ENCODE measurements at regions not wholly inside any gene's neighbourhood (a gene's known extent, or its start where the extent isn't known, plus 50 kb on each side); places are given as distances from the start of the nearest gene placed in this dataset.

DNA sequence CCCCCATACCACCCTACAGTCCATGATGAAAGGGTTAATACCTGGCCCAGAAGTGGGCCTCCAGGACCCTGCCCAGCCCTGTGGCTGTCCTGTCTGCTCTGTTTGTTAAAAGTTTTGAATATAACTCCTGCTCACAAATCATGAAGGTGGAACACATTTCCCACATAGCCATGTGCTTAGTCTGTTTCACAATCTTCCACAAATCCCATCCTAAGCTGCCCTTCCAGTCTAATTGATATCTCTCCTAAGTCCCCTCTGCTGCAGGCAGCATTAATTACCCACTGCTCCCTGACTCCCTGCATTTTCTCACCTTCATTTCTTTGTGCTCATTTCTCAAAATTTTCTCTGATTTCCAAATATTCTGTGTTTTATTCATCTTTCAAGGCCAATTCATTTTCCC is 142.6 kb downstream of the AASDH start:
- TF ChIP-seq TAF1 (IDR thresholded peaks at IDR 0.05; ENCODE audit: borderline replicate concordance, insufficient read depth, low read length) (no peak), POLR2AphosphoS5 (IDR thresholded peaks at IDR 0.05; ENCODE audit: low read depth, low read length) (no peak), SIN3A (IDR thresholded peaks at IDR 0.05; ENCODE audit: borderline replicate concordance, insufficient read depth, low read length) (no peak), FOXP2 (optimal IDR thresholded peaks at IDR 0.05; ENCODE audit: borderline replicate concordance, extremely low read depth, extremely low read length, insufficient read depth) (no peak)
- TF ChIP-seq, protein P1, sequence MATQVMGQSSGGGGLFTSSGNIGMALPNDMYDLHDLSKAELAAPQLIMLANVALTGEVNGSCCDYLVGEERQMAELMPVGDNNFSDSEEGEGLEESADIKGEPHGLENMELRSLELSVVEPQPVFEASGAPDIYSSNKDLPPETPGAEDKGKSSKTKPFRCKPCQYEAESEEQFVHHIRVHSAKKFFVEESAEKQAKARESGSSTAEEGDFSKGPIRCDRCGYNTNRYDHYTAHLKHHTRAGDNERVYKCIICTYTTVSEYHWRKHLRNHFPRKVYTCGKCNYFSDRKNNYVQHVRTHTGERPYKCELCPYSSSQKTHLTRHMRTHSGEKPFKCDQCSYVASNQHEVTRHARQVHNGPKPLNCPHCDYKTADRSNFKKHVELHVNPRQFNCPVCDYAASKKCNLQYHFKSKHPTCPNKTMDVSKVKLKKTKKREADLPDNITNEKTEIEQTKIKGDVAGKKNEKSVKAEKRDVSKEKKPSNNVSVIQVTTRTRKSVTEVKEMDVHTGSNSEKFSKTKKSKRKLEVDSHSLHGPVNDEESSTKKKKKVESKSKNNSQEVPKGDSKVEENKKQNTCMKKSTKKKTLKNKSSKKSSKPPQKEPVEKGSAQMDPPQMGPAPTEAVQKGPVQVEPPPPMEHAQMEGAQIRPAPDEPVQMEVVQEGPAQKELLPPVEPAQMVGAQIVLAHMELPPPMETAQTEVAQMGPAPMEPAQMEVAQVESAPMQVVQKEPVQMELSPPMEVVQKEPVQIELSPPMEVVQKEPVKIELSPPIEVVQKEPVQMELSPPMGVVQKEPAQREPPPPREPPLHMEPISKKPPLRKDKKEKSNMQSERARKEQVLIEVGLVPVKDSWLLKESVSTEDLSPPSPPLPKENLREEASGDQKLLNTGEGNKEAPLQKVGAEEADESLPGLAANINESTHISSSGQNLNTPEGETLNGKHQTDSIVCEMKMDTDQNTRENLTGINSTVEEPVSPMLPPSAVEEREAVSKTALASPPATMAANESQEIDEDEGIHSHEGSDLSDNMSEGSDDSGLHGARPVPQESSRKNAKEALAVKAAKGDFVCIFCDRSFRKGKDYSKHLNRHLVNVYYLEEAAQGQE (IDR thresholded peaks at IDR 0.05; ENCODE audit: insufficient read depth in 1 of 2, low read depth in 2 of 2, low read length in 2 of 2) = no peak

DNA sequence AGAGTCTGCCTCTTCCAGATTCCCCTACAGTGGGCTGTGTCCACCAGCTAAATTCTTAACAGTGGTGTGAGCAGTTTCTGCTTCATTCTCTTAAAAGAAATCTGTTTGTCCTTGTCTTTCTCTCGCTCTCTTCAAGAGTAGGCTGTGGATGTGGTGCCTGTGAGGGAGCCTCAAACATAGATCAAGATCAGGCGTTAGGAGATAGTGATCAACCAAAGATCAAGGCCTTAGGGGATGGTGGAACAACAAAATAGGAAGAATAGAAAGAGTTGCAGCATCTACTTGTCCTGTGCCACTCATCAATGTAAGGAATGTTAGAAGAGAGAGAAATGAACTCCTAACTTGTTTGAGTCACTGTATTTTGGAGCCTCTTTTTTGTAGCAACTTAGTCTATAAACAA is 144.2 kb downstream of the AASDH start:
- TF ChIP-seq SIN3A (IDR thresholded peaks at IDR 0.05; ENCODE audit: borderline replicate concordance, insufficient read depth, low read length) = no peak
- TF ChIP-seq, protein P1 (IDR thresholded peaks at IDR 0.05; ENCODE audit: insufficient read depth in 1 of 2, low read depth in 2 of 2, low read length in 2 of 2) = no peak
- no peak for TF ChIP-seq TAF1 (IDR thresholded peaks at IDR 0.05; ENCODE audit: borderline replicate concordance, insufficient read depth, low read length)
- TF ChIP-seq POLR2AphosphoS5 (IDR thresholded peaks at IDR 0.05; ENCODE audit: low read depth, low read length) = no peak
- TF ChIP-seq FOXP2 (optimal IDR thresholded peaks at IDR 0.05; ENCODE audit: borderline replicate concordance, extremely low read depth, extremely low read length, insufficient read depth) = no peak

DNA sequence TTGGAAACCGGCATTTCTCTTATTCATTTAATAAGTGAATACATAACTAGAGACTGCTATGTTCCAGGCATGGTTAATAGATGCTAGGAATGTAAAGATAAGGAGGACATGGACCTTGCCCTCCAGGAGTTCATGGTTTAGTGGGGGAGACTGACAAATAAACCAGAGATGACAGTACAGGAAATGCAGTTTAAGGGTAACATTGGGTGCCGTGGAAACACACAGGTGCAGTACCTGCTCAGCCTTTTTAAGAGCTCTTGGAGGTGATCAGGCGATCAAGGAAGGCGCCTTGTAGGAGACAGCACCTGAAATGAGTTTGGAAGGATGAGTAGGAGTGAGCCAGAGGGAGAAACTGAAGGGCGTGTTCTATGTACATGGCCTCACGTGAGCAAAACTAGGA is 145.8 kb downstream of the AASDH start:
- TF ChIP-seq SIN3A (IDR thresholded peaks at IDR 0.05; ENCODE audit: borderline replicate concordance, insufficient read depth, low read length) (no peak), POLR2AphosphoS5 (IDR thresholded peaks at IDR 0.05; ENCODE audit: low read depth, low read length) (no peak), FOXP2 (optimal IDR thresholded peaks at IDR 0.05; ENCODE audit: borderline replicate concordance, extremely low read depth, extremely low read length, insufficient read depth) (no peak), TAF1 (IDR thresholded peaks at IDR 0.05; ENCODE audit: borderline replicate concordance, insufficient read depth, low read length) (no peak)
- TF ChIP-seq, protein P1 (IDR thresholded peaks at IDR 0.05; ENCODE audit: insufficient read depth in 1 of 2, low read depth in 2 of 2, low read length in 2 of 2) = no peak

DNA sequence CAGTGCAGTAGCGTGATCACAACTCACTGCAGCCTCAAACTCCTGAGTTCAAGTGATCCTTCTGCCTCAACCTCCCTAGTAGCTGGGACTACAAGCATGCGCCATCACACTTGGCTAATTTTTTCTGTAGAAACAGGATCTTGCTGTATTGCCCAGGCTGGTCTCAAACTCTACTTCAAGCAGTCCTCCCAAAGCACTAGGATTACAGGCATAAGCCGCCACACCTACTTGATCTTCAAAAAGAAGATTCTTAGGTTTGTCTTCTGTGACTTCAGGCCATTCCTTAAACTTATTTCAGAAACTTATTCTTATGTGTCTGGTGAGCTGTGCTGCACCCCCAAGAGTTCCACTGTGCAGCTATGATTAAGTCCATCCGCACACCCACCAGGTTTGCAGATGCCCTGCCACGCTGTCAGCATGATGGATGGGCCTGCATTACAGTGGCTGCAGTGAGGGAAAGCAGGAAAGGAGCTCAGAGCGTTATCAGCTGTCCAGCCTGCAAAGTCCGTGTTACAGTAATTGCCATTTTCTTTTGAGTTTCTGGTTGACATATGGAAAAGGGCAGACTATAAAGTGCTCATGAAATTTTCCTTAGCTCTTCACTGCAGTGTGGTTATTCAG is 146.6 kb downstream of the AASDH start:
- TF ChIP-seq TAF1 (IDR thresholded peaks at IDR 0.05; ENCODE audit: borderline replicate concordance, insufficient read depth, low read length) (no peak), FOXP2 (optimal IDR thresholded peaks at IDR 0.05; ENCODE audit: borderline replicate concordance, extremely low read depth, extremely low read length, insufficient read depth) (no peak), SIN3A (IDR thresholded peaks at IDR 0.05; ENCODE audit: borderline replicate concordance, insufficient read depth, low read length) (no peak), POLR2AphosphoS5 (IDR thresholded peaks at IDR 0.05; ENCODE audit: low read depth, low read length) (no peak)
- TF ChIP-seq, protein P1 (IDR thresholded peaks at IDR 0.05; ENCODE audit: insufficient read depth in 1 of 2, low read depth in 2 of 2, low read length in 2 of 2) = no peak
